ENCODE measurements at regions not wholly inside any gene's neighbourhood (a gene's known extent, or its start where the extent isn't known, plus 50 kb on each side); places are given as distances from the start of the nearest gene placed in this dataset.

DNA sequence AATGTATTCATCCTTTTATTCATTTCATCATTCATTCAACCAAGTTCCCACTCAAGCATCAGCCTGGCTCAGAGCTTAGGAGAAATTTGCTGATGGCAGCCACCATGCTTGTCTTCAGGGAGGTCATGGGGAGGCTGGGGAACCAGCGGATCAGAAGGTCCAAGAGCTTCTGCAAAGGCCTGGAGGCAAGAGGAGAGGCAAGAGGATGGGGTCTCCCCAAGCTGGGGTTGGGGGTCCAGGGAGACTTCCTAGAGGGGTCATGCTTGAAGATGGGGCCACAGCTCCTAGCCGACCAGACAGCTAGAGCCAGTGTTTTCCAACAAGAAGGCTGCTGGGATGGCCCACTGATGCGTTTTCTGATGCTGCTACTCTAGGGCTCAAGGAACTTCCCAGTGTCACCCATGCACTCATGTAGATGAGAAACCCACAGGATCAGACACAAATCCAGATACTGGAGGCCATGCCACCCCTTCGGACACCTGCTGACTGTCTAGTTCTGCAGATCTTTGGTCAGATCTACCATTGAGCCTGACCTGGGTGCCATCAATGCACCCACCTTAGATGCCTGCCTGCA lies 315.2 kb downstream of the AJAP1 start:
- Histone ChIP-seq H3K4me3 (replicated peaks in 1 of 2; ENCODE audit: low read depth in 1 of 2, low read length in 2 of 2) (no peak overlapping the region), H3K9ac (ENCODE audit: low read length) (no peak overlapping the region), H3K4me1 (ENCODE audit: control insufficient read depth in 1 of 2, insufficient read depth in 2 of 2, low read length in 2 of 2) (no peaks in the 10 kb centered on the region), H3K27ac (ENCODE audit: low read depth, low read length) (no peak overlapping the region), H3K4me2 (ENCODE audit: low read length) (no peak overlapping the region), H2AFZ (ENCODE audit: low read depth, low read length, poor library complexity, severe bottlenecking) (no peak overlapping the region), H3K9me3 (ENCODE audit: control insufficient read depth in 1 of 2, insufficient read depth in 1 of 2, low read depth in 1 of 2, low read length in 2 of 2) (peaks cover 0 to 7% of the 10 kb centered on the region in 2 experiments; a peak in 2 of 4 replicates), H3K9me2 (ENCODE audit: insufficient read depth) (no peaks in the 10 kb centered on the region), H3K27me3 (ENCODE audit: insufficient read depth, low read length) (no peaks in the 10 kb centered on the region), H3K36me3 (ENCODE audit: control insufficient read depth in 1 of 2, insufficient read depth in 2 of 2, low read length in 2 of 2) (no peaks in the 10 kb centered on the region), H3K79me2 (ENCODE audit: insufficient read depth, low read length) (no peaks in the 10 kb centered on the region), H4K20me1 (ENCODE audit: insufficient read depth) (no peaks in the 10 kb centered on the region)
- TF ChIP-seq MAX (IDR thresholded peaks at IDR 0.05) (no peak), TCF7L2 (IDR thresholded peaks at IDR 0.05; ENCODE audit: borderline replicate concordance, extremely low read depth, insufficient read depth, insufficient read length) (no peak), FOSL1 (IDR thresholded peaks at IDR 0.05; ENCODE audit: low read depth) (no peak), CEBPB (IDR thresholded peaks at IDR 0.05; ENCODE audit: low read depth) (no peak), YY1 (IDR thresholded peaks at IDR 0.05; ENCODE audit: extremely low read depth, insufficient replicate concordance, low read depth, low read length) (no peak), SRF (IDR thresholded peaks at IDR 0.05; ENCODE audit: low read depth) (no peak)
- TF ChIP-seq, protein P1, sequence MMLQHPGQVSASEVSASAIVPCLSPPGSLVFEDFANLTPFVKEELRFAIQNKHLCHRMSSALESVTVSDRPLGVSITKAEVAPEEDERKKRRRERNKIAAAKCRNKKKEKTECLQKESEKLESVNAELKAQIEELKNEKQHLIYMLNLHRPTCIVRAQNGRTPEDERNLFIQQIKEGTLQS (IDR thresholded peaks at IDR 0.05): no peak
- TF ChIP-seq, protein P2, sequence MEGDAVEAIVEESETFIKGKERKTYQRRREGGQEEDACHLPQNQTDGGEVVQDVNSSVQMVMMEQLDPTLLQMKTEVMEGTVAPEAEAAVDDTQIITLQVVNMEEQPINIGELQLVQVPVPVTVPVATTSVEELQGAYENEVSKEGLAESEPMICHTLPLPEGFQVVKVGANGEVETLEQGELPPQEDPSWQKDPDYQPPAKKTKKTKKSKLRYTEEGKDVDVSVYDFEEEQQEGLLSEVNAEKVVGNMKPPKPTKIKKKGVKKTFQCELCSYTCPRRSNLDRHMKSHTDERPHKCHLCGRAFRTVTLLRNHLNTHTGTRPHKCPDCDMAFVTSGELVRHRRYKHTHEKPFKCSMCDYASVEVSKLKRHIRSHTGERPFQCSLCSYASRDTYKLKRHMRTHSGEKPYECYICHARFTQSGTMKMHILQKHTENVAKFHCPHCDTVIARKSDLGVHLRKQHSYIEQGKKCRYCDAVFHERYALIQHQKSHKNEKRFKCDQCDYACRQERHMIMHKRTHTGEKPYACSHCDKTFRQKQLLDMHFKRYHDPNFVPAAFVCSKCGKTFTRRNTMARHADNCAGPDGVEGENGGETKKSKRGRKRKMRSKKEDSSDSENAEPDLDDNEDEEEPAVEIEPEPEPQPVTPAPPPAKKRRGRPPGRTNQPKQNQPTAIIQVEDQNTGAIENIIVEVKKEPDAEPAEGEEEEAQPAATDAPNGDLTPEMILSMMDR (IDR thresholded peaks at IDR 0.05 in 2 of 3, conservative IDR thresholded peaks at IDR 0.05 in 1 of 3; ENCODE audit: borderline replicate concordance in 1 of 3, insufficient read depth in 1 of 3, low read depth in 2 of 3, low read length in 2 of 3): no peak
- CTCF ChIA-PET: no interaction called here
- DNase-seq (ENCODE audit: low read depth, low spot score) (no peak), ATAC-seq (no peak)
- no TSS peak for BruUV-seq (replicated peaks)
- POLR2A ChIA-PET: no interaction called here
- intact Hi-C loops (cut with micrococcal nuclease): no loop called here
- RAD21 ChIA-PET (ENCODE audit: low non-redundant PET in 1 of 2, low total read pairs in 2 of 2, uncharacterized antibody in 2 of 2, unreplicated experiment in 2 of 2): no interaction called here

Data from HCT116 (cell line).